Right lobe of liver (tissue), 6 donors: ENCODE measurements at regions not wholly inside any gene's neighbourhood (a gene's known extent, or its start where the extent isn't known, plus 50 kb on each side); places are given as distances from the start of the nearest gene placed in this dataset.

Experiments
- ATAC-seq, 4 donors: fragments of 200-7000 bp; cut with Tn5 transposase; one replicate each; pipeline ENCODE4 v1.9.1; 2020; ENCODE audit warnings: mild to moderate bottlenecking in 4 of 4, moderate library complexity in 4 of 4
- DNase-seq, 3 donors: peaks; one replicate each; pipeline ENCODE4 v3.0.0-alpha.2; 2020
- H3K27ac ChIP-seq, 3 donors: fragments of 200-600 bp; one replicate each; pipeline ENCODE4 v1.8.0; 2022
- H3K27me3 ChIP-seq, 2 donors: fragments of 200-600 bp; one replicate each; pipeline ENCODE4 v1.8.0; 2022
- H3K36me3 ChIP-seq, 4 donors: fragments of 200-600 bp; sonication (generic) in 1 of 4; one replicate each; pipeline versions ENCODE4 v1.5.1 to v1.8.0; 2017 to 2022; ENCODE audit warnings: control low read depth in 1 of 4
- H3K4me1 ChIP-seq, 4 donors: fragments of 200-600 bp; sonication (generic) in 1 of 4; one replicate each; pipeline versions ENCODE4 v1.5.1 to v1.8.0; 2017 to 2022; ENCODE audit warnings: control low read depth in 1 of 4
- H3K4me3 ChIP-seq, 3 donors: fragments of 200-600 bp; one replicate each; pipeline ENCODE4 v1.8.0; 2022
- H3K9me3 ChIP-seq, 4 donors: fragments of 200-600 bp; sonication (generic) in 1 of 4; one replicate each; pipeline versions ENCODE4 v1.5.1 to v1.8.0; 2017 to 2022; ENCODE audit warnings: control low read depth in 1 of 4
- POLR2A ChIP-seq: fragments of 450-650 bp; IDR thresholded peaks from one replicate; pipeline ENCODE4 v1.6.1; 2017; ENCODE audit warnings: antibody characterized with exemption, mild to moderate bottlenecking
- WGBS: methylation state at CpG from one replicate; pipeline ENCODE4 v1.1.6; 2018; ENCODE audit warnings: low coverage, low lambda C conversion rate; ENCODE audit not compliant: insufficient coverage; ENCODE audit errors: missing lambda C conversion rate; 5-methylcytosine and 5-hydroxymethylcytosine counted together
- intact Hi-C, 2 donors: fragments of 100-400 bp; cut with DNase I; formaldehyde crosslinking; loops; one replicate each; pipeline versions ENCODE4 v1.11.2 to v1.14.1; 2022
- TF ChIP-seq, protein P1 (sequence below), 4 donors: fragments of 200-600 bp in 3 of 4; fragments of 450-650 bp in 1 of 4; IDR thresholded peaks; one replicate each; pipeline versions ENCODE4 v1.5.1 to v1.8.0; 2016 to 2022; ENCODE audit warnings: antibody characterized with exemption in 4 of 4, mild to moderate bottlenecking in 2 of 4
- donor health status: DM: no; HTN: yes; CAD: no.
- donor health status: DM: no; HTN: no; CAD: no.
- donor health status: DM: no; HTN: no; CAD: no.
- donor health status: DM: no; HTN: yes; CAD: no.
- donor health status: DM: no; HTN: yes; CAD: no.

DNA sequence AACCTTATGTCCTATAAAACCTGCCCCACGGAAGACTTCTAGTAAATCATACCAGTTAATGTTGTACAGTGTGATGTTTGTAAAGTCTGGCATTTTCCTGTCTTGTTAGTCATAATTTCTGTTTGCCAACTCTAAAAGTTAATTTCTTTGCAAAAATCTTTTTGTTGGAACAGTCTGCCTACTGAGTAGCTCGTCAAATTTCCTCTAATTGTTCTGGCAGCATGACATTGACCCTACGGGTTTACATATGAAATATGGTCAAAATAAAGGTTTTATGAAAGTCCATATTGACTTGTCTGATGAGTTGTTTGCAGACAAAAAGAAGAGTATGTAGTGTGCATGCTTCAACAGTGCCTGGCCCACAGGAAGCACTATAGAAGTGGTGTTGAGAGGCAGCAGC, 79.8 kb upstream of the SOX2 start:
- Histone ChIP-seq H3K27me3 (no peaks in the 10 kb centered on the region), H3K36me3 (no peaks in the 10 kb centered on the region), H3K4me1 (no peaks in the 10 kb centered on the region), H3K4me3 (no peak overlapping the region), H3K9me3 (no peaks in the 10 kb centered on the region), H3K27ac (no peak overlapping the region)
- intact Hi-C loops = no loop called here
- no peak for ATAC-seq
- DNase-seq = no peak
- 51% methylated on average over 3 of the region's 3 CpGs for WGBS
- TF ChIP-seq, protein P1, sequence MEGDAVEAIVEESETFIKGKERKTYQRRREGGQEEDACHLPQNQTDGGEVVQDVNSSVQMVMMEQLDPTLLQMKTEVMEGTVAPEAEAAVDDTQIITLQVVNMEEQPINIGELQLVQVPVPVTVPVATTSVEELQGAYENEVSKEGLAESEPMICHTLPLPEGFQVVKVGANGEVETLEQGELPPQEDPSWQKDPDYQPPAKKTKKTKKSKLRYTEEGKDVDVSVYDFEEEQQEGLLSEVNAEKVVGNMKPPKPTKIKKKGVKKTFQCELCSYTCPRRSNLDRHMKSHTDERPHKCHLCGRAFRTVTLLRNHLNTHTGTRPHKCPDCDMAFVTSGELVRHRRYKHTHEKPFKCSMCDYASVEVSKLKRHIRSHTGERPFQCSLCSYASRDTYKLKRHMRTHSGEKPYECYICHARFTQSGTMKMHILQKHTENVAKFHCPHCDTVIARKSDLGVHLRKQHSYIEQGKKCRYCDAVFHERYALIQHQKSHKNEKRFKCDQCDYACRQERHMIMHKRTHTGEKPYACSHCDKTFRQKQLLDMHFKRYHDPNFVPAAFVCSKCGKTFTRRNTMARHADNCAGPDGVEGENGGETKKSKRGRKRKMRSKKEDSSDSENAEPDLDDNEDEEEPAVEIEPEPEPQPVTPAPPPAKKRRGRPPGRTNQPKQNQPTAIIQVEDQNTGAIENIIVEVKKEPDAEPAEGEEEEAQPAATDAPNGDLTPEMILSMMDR (IDR thresholded peaks at IDR 0.05) = no peak
- no peak for TF ChIP-seq POLR2A

DNA sequence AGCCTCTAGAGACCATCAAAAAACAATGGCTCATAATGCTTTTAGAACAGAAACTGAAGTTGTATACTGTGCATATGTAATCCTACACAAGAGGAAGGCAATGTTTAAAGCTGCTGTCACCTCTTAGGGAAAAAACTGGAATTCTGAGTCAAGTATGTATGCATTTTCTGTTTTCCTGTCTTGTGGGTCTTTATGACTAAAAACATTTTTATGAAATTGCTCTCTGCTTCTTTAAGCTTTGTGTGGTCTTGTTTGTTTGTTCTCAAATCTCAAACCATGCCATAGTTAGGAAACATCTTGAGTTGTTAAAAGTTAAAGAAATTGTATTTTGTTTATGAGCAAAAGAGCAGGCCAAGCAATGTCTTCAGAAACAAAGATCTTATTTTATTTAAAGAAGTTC, 80.9 kb upstream of the SOX2 start:
- intact Hi-C loops = no loop called here
- Histone ChIP-seq H3K9me3 (no peaks in the 10 kb centered on the region), H3K27me3 (no peaks in the 10 kb centered on the region), H3K4me3 (no peak overlapping the region), H3K4me1 (no peaks in the 10 kb centered on the region), H3K27ac (no peak overlapping the region), H3K36me3 (no peaks in the 10 kb centered on the region)
- ATAC-seq = no peak
- TF ChIP-seq POLR2A = no peak
- TF ChIP-seq, protein P1 (IDR thresholded peaks at IDR 0.05) = no peak
- DNase-seq = no peak

DNA sequence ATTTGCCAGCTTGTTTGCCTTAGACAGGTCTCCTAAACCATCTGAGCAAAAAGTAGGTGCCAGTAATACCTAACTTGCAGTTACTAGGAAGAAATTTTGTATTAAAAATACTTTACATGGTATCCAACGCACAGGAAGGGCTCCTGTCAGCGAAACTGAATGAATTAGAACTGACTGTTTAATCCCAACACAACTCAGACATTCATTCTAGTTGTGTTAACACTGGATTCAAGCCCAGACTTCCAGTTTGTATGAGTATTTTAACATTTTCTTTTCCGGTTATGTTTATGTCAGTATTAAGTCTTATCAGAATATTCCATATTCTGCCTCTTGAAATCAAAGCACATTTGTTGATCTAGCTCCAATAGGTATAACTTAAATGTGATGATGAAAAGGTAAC, 82.0 kb upstream of the SOX2 start:
- H3K4me3 ChIP-seq = no peak overlapping the region
- no peaks in the 10 kb centered on the region for H3K9me3 ChIP-seq
- no peaks in the 10 kb centered on the region for H3K36me3 ChIP-seq
- DNase-seq = no peak
- ATAC-seq = no peak
- H3K27me3 ChIP-seq = no peaks in the 10 kb centered on the region
- H3K4me1 ChIP-seq = no peaks in the 10 kb centered on the region
- no peak for TF ChIP-seq POLR2A
- TF ChIP-seq, protein P1 (IDR thresholded peaks at IDR 0.05) = no peak
- 57% methylated on average over 3 of the region's 3 CpGs for WGBS
- H3K27ac ChIP-seq = no peak overlapping the region
- intact Hi-C loops = no loop called here

DNA sequence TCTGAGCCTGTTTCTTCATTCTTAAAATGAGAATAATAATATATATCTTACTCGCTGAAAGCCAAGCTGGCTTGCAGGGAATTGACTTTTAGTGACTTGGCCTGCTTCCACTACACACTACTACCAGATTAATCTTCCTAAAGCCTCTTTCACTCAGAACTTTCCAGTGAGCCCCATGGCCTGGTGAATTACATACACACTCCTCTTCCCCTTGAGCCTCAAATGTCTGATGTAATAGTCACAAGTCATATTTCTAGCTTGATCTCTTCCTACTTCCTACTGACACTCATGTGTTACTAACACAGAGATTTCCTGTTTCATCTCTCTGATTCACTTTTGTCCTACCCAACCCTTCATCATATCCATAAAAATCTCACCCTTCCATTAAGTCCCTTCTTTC, 82.7 kb upstream of the SOX2 start:
- DNase-seq = no peak
- Histone ChIP-seq H3K27ac (no peak overlapping the region), H3K9me3 (no peaks in the 10 kb centered on the region), H3K27me3 (no peaks in the 10 kb centered on the region), H3K36me3 (no peaks in the 10 kb centered on the region), H3K4me3 (no peak overlapping the region), H3K4me1 (no peaks in the 10 kb centered on the region)
- TF ChIP-seq, protein P1 (IDR thresholded peaks at IDR 0.05) = no peak
- no peak for TF ChIP-seq POLR2A
- no peak for ATAC-seq
- intact Hi-C loops = no loop called here
- 100% methylated on average over 1 of the region's 1 CpG for WGBS

DNA sequence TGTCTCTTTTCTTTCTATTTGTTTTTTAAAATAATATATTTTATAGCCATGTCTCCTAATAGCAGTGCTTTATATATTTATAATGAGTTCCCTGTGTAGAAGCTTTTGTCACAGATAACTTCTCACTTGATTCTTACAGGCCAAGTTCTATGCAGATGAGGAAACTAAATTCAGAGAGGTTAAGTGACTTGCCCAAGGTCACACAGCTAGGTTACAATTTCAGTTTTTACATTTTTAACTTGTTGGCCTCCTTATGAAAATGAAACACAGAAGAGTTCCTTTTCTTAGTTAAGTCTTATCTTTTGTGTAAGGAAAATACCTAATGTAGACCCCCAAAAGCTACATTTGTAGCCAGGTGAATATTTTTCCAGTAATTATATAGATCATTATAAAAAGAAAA, 83.3 kb upstream of the SOX2 start:
- DNase-seq = no peak
- ATAC-seq = no peak
- no peaks in the 10 kb centered on the region for H3K9me3 ChIP-seq
- intact Hi-C loops = no loop called here
- H3K36me3 ChIP-seq = no peaks in the 10 kb centered on the region
- H3K27ac ChIP-seq = no peak overlapping the region
- no peaks in the 10 kb centered on the region for H3K4me1 ChIP-seq
- no peaks in the 10 kb centered on the region for H3K27me3 ChIP-seq
- H3K4me3 ChIP-seq = no peak overlapping the region
- no peak for TF ChIP-seq POLR2A
- TF ChIP-seq, protein P1 (IDR thresholded peaks at IDR 0.05) = no peak
